Endothelial cell of umbilical vein (primary cell): ENCODE measurements at regions not wholly inside any gene's neighbourhood (a gene's known extent, or its start where the extent isn't known, plus 50 kb on each side); places are given as distances from the start of the nearest gene placed in this dataset.

Experiments
- CTCF ChIP-seq, 2 donors: IDR thresholded peaks; 1 replicate in 1 of 2; 2 replicates in 1 of 2; pipeline ENCODE4 v1.5.1; 2011; ENCODE audit warnings: low read length in 2 of 2, mild to moderate bottlenecking in 2 of 2, moderate library complexity in 2 of 2, control low read depth in 1 of 2, inconsistent platforms in 1 of 2, low read depth in 1 of 2; ENCODE audit not compliant: insufficient read depth in 1 of 2; ENCODE audit errors: extremely low read depth in 1 of 2
- EZH2 ChIP-seq: IDR thresholded peaks from 2 replicates; pipeline ENCODE4 v1.6.1; 2012; ENCODE audit warnings: borderline replicate concordance, low read depth, mild to moderate bottlenecking, moderate library complexity, low read length, inconsistent platforms; ENCODE audit not compliant: severe bottlenecking
- FOS ChIP-seq: IDR thresholded peaks from 2 replicates; pipeline ENCODE4 v1.6.1; 2011; ENCODE audit warnings: mild to moderate bottlenecking, low read length, moderate library complexity, borderline replicate concordance; ENCODE audit not compliant: insufficient read depth
- POLR2A ChIP-seq: IDR thresholded peaks from 2 replicates; pipeline ENCODE4 v1.6.1; 2012; ENCODE audit warnings: low read depth, mild to moderate bottlenecking, control low read depth, low read length
- POLR2AphosphoS5 ChIP-seq: IDR thresholded peaks from 2 replicates; pipeline ENCODE4 v1.6.1; 2012; ENCODE audit warnings: low read depth, mild to moderate bottlenecking, control low read depth, low read length, moderate library complexity; ENCODE audit not compliant: insufficient read depth

- no peak for TF ChIP-seq CTCF (IDR thresholded peaks at IDR 0.05; ENCODE audit: extremely low read depth in 1 of 2, insufficient read depth in 1 of 2, low read depth in 1 of 2, low read length in 2 of 2)
- TF ChIP-seq POLR2AphosphoS5, result no peak
- TF ChIP-seq POLR2A, result no peak
- TF ChIP-seq EZH2, result no peak
- TF ChIP-seq FOS, result no peak
Measured at GRCh38 chr20:48366230-48366629, 461.6 kb downstream of the PREX1 start.
